Loucy (cell line): ENCODE measurements at regions not wholly inside any gene's neighbourhood (a gene's known extent, or its start where the extent isn't known, plus 50 kb on each side); places are given as distances from the start of the nearest gene placed in this dataset.

ENCODE experiments used
- H2AFZ ChIP-seq: fragments of 200-600 bp; sonication (generic); 2 replicates; pipeline ENCODE4 v1.6.0; 2016; ENCODE audit warnings: antibody characterized with exemption, mild to moderate bottlenecking, low read length, moderate library complexity
- H3F3A ChIP-seq: fragments of 200-600 bp; 2 replicates; pipeline ENCODE4 v1.6.0; 2016; ENCODE audit warnings: antibody characterized with exemption, low read depth, mild to moderate bottlenecking
- H3K27me3 ChIP-seq: fragments of 200-600 bp; sonication (generic); 2 replicates; pipeline ENCODE4 v1.6.1; 2014; ENCODE audit warnings: low read length, mild to moderate bottlenecking; ENCODE audit not compliant: insufficient read depth, poor library complexity, severe bottlenecking
- H3K36me3 ChIP-seq: fragments of 200-600 bp; sonication (generic); 2 replicates; pipeline ENCODE4 v1.6.1; 2016; ENCODE audit warnings: low read length; ENCODE audit not compliant: insufficient read depth
- H3K4me1 ChIP-seq: fragments of 200-600 bp; sonication (generic); 2 replicates; pipeline ENCODE4 v1.5.1; 2014; ENCODE audit warnings: low read length, mild to moderate bottlenecking; ENCODE audit not compliant: insufficient read depth, poor library complexity, severe bottlenecking
- H3K4me2 ChIP-seq: fragments of 200-600 bp; sonication (generic); 2 replicates; pipeline ENCODE4 v1.6.0; 2014; ENCODE audit warnings: antibody characterized with exemption, low read length, low read depth, mild to moderate bottlenecking; ENCODE audit not compliant: poor library complexity, severe bottlenecking
- H3K4me3 ChIP-seq: fragments of 200-600 bp; sonication (generic); 2 replicates; pipeline ENCODE4 v1.5.1; 2014; ENCODE audit warnings: low read length, mild to moderate bottlenecking, mixed read lengths; ENCODE audit not compliant: poor library complexity, severe bottlenecking
- H3K79me2 ChIP-seq: fragments of 200-600 bp; sonication (generic); 2 replicates; pipeline ENCODE4 v1.6.1; 2014; ENCODE audit warnings: low read length; ENCODE audit not compliant: insufficient read depth
- H3K9ac ChIP-seq: fragments of 200-600 bp; sonication (generic); 2 replicates; pipeline ENCODE4 v1.6.0; 2014; ENCODE audit warnings: mild to moderate bottlenecking, low read depth, low read length, moderate library complexity; ENCODE audit not compliant: poor library complexity, severe bottlenecking
- H3K9me2 ChIP-seq: fragments of 200-600 bp; sonication (generic); replicated peaks from 2 replicates; pipeline ENCODE4 v1.6.1; 2016; ENCODE audit warnings: low read depth, low read length, mixed read lengths
- H3K9me3 ChIP-seq: fragments of 200-600 bp; sonication (generic); 2 replicates; pipeline ENCODE4 v1.6.1; 2014; ENCODE audit warnings: mild to moderate bottlenecking, antibody characterized with exemption, low read length, low read depth; ENCODE audit not compliant: insufficient read depth
- H4K20me1 ChIP-seq: fragments of 200-600 bp; sonication (generic); 2 replicates; pipeline ENCODE4 v1.6.0; 2014; ENCODE audit warnings: antibody characterized with exemption, low read length, mild to moderate bottlenecking; ENCODE audit not compliant: insufficient read depth, poor library complexity, severe bottlenecking
- CTCF ChIP-seq: fragments of 200-600 bp; sonication (generic); conservative IDR thresholded peaks from 2 replicates; pipeline ENCODE4 v1.5.1; 2014; ENCODE audit warnings: mild to moderate bottlenecking, antibody characterized with exemption, low read length
- EZH2phosphoT487 ChIP-seq: fragments of 200-600 bp; IDR thresholded peaks from 2 replicates; pipeline ENCODE4 v1.6.1; 2018; ENCODE audit warnings: antibody characterized with exemption, mild to moderate bottlenecking, moderate library complexity, borderline replicate concordance

- no peaks in the 10 kb centered on the region for H3F3A ChIP-seq
- H3K36me3 ChIP-seq: no peaks in the 10 kb centered on the region
- no peak overlapping the region for H3K4me2 ChIP-seq
- no peak overlapping the region for H3K4me3 ChIP-seq
- TF ChIP-seq CTCF (no peak), EZH2phosphoT487 (no peak)
- H3K79me2 ChIP-seq: no peaks in the 10 kb centered on the region
- H3K9me3 ChIP-seq: no peaks in the 10 kb centered on the region
- no peaks in the 10 kb centered on the region for H3K4me1 ChIP-seq
- H3K27me3 ChIP-seq: no peaks in the 10 kb centered on the region
- H3K9me2 ChIP-seq: no peaks in the 10 kb centered on the region
- H3K9ac ChIP-seq: no peak overlapping the region
- no peak overlapping the region for H2AFZ ChIP-seq
- H4K20me1 ChIP-seq: no peaks in the 10 kb centered on the region
Observed at GRCh38 chr12:92271341-92271740, 125.7 kb upstream of the BTG1 start.

- Histone ChIP-seq H3K9ac (no peak overlapping the region), H3K9me3 (no peaks in the 10 kb centered on the region), H3K79me2 (no peaks in the 10 kb centered on the region), H3K9me2 (no peaks in the 10 kb centered on the region), H4K20me1 (no peaks in the 10 kb centered on the region), H3K27me3 (no peaks in the 10 kb centered on the region), H3K36me3 (no peaks in the 10 kb centered on the region), H3K4me1 (no peaks in the 10 kb centered on the region), H2AFZ (no peak overlapping the region), H3K4me3 (no peak overlapping the region), H3F3A (no peaks in the 10 kb centered on the region), H3K4me2 (no peak overlapping the region)
- TF ChIP-seq CTCF (no peak), EZH2phosphoT487 (no peak)
Observed at GRCh38 chr12:92270521-92270920, 124.9 kb upstream of the BTG1 start.

GRCh38 chr12:92268946-92269345 lies 123.3 kb upstream of the BTG1 start:
- Histone ChIP-seq H3K9me2 (no peaks in the 10 kb centered on the region), H3K9ac (no peak overlapping the region), H3K79me2 (no peaks in the 10 kb centered on the region), H4K20me1 (no peaks in the 10 kb centered on the region), H3K9me3 (no peaks in the 10 kb centered on the region), H3K27me3 (no peaks in the 10 kb centered on the region), H2AFZ (no peak overlapping the region), H3K4me2 (no peak overlapping the region), H3K36me3 (no peaks in the 10 kb centered on the region), H3F3A (no peaks in the 10 kb centered on the region), H3K4me1 (no peaks in the 10 kb centered on the region), H3K4me3 (no peak overlapping the region)
- TF ChIP-seq EZH2phosphoT487: no peak

- H3K9ac ChIP-seq: no peak overlapping the region
- no peak overlapping the region for H3K4me2 ChIP-seq
- H3K36me3 ChIP-seq: no peaks in the 10 kb centered on the region
- H3K4me3 ChIP-seq: no peak overlapping the region
- no peaks in the 10 kb centered on the region for H3K9me2 ChIP-seq
- no peaks in the 10 kb centered on the region for H4K20me1 ChIP-seq
- H3K9me3 ChIP-seq: no peaks in the 10 kb centered on the region
- 0 out of 2 replicates have a peak, but pooled peaks cover 5% of the 10 kb centered on the region for H3F3A ChIP-seq
- TF ChIP-seq EZH2phosphoT487 (no peak), CTCF (no peak)
- no peaks in the 10 kb centered on the region for H3K79me2 ChIP-seq
- no peaks in the 10 kb centered on the region for H3K27me3 ChIP-seq
- H2AFZ ChIP-seq: no peak overlapping the region
- H3K4me1 ChIP-seq: peaks cover 21% of the 10 kb centered on the region
Observed at GRCh38 chr12:92261692-92262091, 116.0 kb upstream of the BTG1 start.
